ENCODE measurements at regions not wholly inside any gene's neighbourhood (a gene's known extent, or its start where the extent isn't known, plus 50 kb on each side); places are given as distances from the start of the nearest gene placed in this dataset.

- Histone ChIP-seq H2AFZ (ENCODE audit: low read length) (no peak overlapping the region), H3K79me1 (ENCODE audit: low read depth, low read length) (no peaks in the 10 kb centered on the region), H3K27me3 (ENCODE audit: control insufficient read depth in 3 of 3, insufficient read depth in 3 of 3, low read depth in 1 of 3, low read length in 3 of 3) (peaks cover 0 to 36% (median 0%) of the 10 kb centered on the region in 3 experiments), H2BK120ac (ENCODE audit: low read depth, low read length) (no peak overlapping the region), H3K9ac (ENCODE audit: low read depth, low read length, poor library complexity) (no peak overlapping the region), H3K4me2 (ENCODE audit: insufficient read depth, low read length, poor library complexity, severe bottlenecking) (no peak overlapping the region), H2AK5ac (ENCODE audit: low read depth, low read length) (no peak overlapping the region), H2BK15ac (ENCODE audit: low read length) (no peak overlapping the region), H4K91ac (ENCODE audit: low read depth, low read length, poor library complexity) (no peak overlapping the region), H3K4ac (ENCODE audit: low read length) (no peak overlapping the region), H3K27ac (replicated peaks; ENCODE audit: low read length) (no peak overlapping the region), H2BK12ac (ENCODE audit: low read length) (no peak overlapping the region), H3K14ac (ENCODE audit: low read length) (no peak overlapping the region), H3K4me3 (ENCODE audit: low read length in 2 of 2) (no peak overlapping the region), H3K9me3 (replicated peaks in 1 of 2; ENCODE audit: control insufficient read depth in 2 of 2, insufficient read depth in 1 of 2, low read depth in 1 of 2, low read length in 2 of 2) (no peaks in the 10 kb centered on the region), H3K18ac (ENCODE audit: low read length) (no peak overlapping the region), H3K23ac (ENCODE audit: low read depth, low read length, poor library complexity) (no peak overlapping the region), H3K36me3 (replicated peaks in 1 of 2; ENCODE audit: control insufficient read depth in 2 of 2, insufficient read depth in 2 of 2, low read length in 2 of 2) (no peaks in the 10 kb centered on the region), H4K8ac (ENCODE audit: low read depth, low read length) (no peak overlapping the region), H3K4me1 (ENCODE audit: control insufficient read depth in 2 of 2, insufficient read depth in 1 of 2, low read depth in 1 of 2, low read length in 2 of 2) (peaks cover 0 to 3% of the 10 kb centered on the region in 2 donors), H2BK5ac (ENCODE audit: low read length) (no peak overlapping the region)
- DNase-seq (ENCODE audit: low spot score) = no peak
- no CpG with 5 or more reads among the region's 7 CpGs for WGBS, 2 donors (ENCODE audit: extremely low coverage in 2 of 2, insufficient read length in 2 of 2, insufficient replicate concordance in 1 of 2)
These were observed 316.1 kb downstream of the LNPK start for GRCh38 chr2:175686002-175686401.

GRCh38 chr2:175684466-175684865, 317.6 kb downstream of the LNPK start:
- Histone ChIP-seq H3K27me3 (ENCODE audit: control insufficient read depth in 3 of 3, insufficient read depth in 3 of 3, low read depth in 1 of 3, low read length in 3 of 3) (peaks cover 0 to 34% (median 0%) of the 10 kb centered on the region in 3 experiments), H2BK5ac (ENCODE audit: low read length) (no peak overlapping the region)
- no CpG with 5 or more reads among the region's 4 CpGs for WGBS, 2 donors (ENCODE audit: extremely low coverage in 2 of 2, insufficient read length in 2 of 2, insufficient replicate concordance in 1 of 2)

GRCh38 chr2:175679728-175680127, 322.3 kb downstream of the LNPK start:
- Histone ChIP-seq H3K23ac (ENCODE audit: low read depth, low read length, poor library complexity) (no peak overlapping the region), H3K9ac (ENCODE audit: low read depth, low read length, poor library complexity) (no peak overlapping the region), H2BK12ac (ENCODE audit: low read length) (no peak overlapping the region), H3K18ac (ENCODE audit: low read length) (no peak overlapping the region), H3K9me3 (replicated peaks in 1 of 2; ENCODE audit: control insufficient read depth in 2 of 2, insufficient read depth in 1 of 2, low read depth in 1 of 2, low read length in 2 of 2) (no peaks in the 10 kb centered on the region), H2BK120ac (ENCODE audit: low read depth, low read length) (no peak overlapping the region), H3K4me3 (ENCODE audit: low read length in 2 of 2) (no peak overlapping the region), H2AK5ac (ENCODE audit: low read depth, low read length) (no peak overlapping the region), H2BK5ac (ENCODE audit: low read length) (no peak overlapping the region), H3K4me2 (ENCODE audit: insufficient read depth, low read length, poor library complexity, severe bottlenecking) (no peak overlapping the region), H3K4ac (ENCODE audit: low read length) (no peak overlapping the region), H4K8ac (ENCODE audit: low read depth, low read length) (no peak overlapping the region), H4K91ac (ENCODE audit: low read depth, low read length, poor library complexity) (no peak overlapping the region), H2BK15ac (ENCODE audit: low read length) (no peak overlapping the region), H3K27me3 (ENCODE audit: control insufficient read depth in 3 of 3, insufficient read depth in 3 of 3, low read depth in 1 of 3, low read length in 3 of 3) (peaks cover 0 to 11% (median 0%) of the 10 kb centered on the region in 3 experiments), H2AFZ (ENCODE audit: low read length) (no peak overlapping the region), H3K79me1 (ENCODE audit: low read depth, low read length) (no peaks in the 10 kb centered on the region), H3K27ac (replicated peaks; ENCODE audit: low read length) (no peak overlapping the region), H3K36me3 (replicated peaks in 1 of 2; ENCODE audit: control insufficient read depth in 2 of 2, insufficient read depth in 2 of 2, low read length in 2 of 2) (no peaks in the 10 kb centered on the region), H3K4me1 (ENCODE audit: control insufficient read depth in 2 of 2, insufficient read depth in 1 of 2, low read depth in 1 of 2, low read length in 2 of 2) (no peaks in the 10 kb centered on the region), H3K14ac (ENCODE audit: low read length) (no peak overlapping the region)
- no peak for DNase-seq (ENCODE audit: low spot score)
- WGBS, 2 donors (ENCODE audit: extremely low coverage in 2 of 2, insufficient read length in 2 of 2, insufficient replicate concordance in 1 of 2) = no CpG with 5 or more reads among the region's 2 CpGs

More at GRCh38 chr2:175684466-175684865, 317.6 kb downstream of the LNPK start:
- Histone ChIP-seq H3K27ac (replicated peaks; ENCODE audit: low read length) (no peak overlapping the region), H2BK120ac (ENCODE audit: low read depth, low read length) (no peak overlapping the region), H3K36me3 (replicated peaks in 1 of 2; ENCODE audit: control insufficient read depth in 2 of 2, insufficient read depth in 2 of 2, low read length in 2 of 2) (no peaks in the 10 kb centered on the region), H2BK15ac (ENCODE audit: low read length) (no peak overlapping the region), H3K4ac (ENCODE audit: low read length) (no peak overlapping the region), H3K9me3 (replicated peaks in 1 of 2; ENCODE audit: control insufficient read depth in 2 of 2, insufficient read depth in 1 of 2, low read depth in 1 of 2, low read length in 2 of 2) (no peaks in the 10 kb centered on the region), H3K4me1 (ENCODE audit: control insufficient read depth in 2 of 2, insufficient read depth in 1 of 2, low read depth in 1 of 2, low read length in 2 of 2) (peaks cover 0 to 3% of the 10 kb centered on the region in 2 donors), H3K9ac (ENCODE audit: low read depth, low read length, poor library complexity) (no peak overlapping the region), H3K79me1 (ENCODE audit: low read depth, low read length) (no peaks in the 10 kb centered on the region), H4K91ac (ENCODE audit: low read depth, low read length, poor library complexity) (no peak overlapping the region), H3K18ac (ENCODE audit: low read length) (no peak overlapping the region), H3K14ac (ENCODE audit: low read length) (no peak overlapping the region), H3K23ac (ENCODE audit: low read depth, low read length, poor library complexity) (no peak overlapping the region), H2BK12ac (ENCODE audit: low read length) (no peak overlapping the region), H4K8ac (ENCODE audit: low read depth, low read length) (no peak overlapping the region), H2AK5ac (ENCODE audit: low read depth, low read length) (no peak overlapping the region), H2AFZ (ENCODE audit: low read length) (no peak overlapping the region), H3K4me3 (ENCODE audit: low read length in 2 of 2) (no peak overlapping the region), H3K4me2 (ENCODE audit: insufficient read depth, low read length, poor library complexity, severe bottlenecking) (no peak overlapping the region)
- DNase-seq (ENCODE audit: low spot score) = no peak

- H2AK5ac ChIP-seq (ENCODE audit: low read depth, low read length) = no peak overlapping the region
- H2BK120ac ChIP-seq (ENCODE audit: low read depth, low read length) = no peak overlapping the region
- no peak overlapping the region for H2AFZ ChIP-seq (ENCODE audit: low read length)
- H3K27ac ChIP-seq (replicated peaks; ENCODE audit: low read length) = no peak overlapping the region
- H3K14ac ChIP-seq (ENCODE audit: low read length) = no peak overlapping the region
- H3K4me1 ChIP-seq (ENCODE audit: control insufficient read depth in 2 of 2, insufficient read depth in 1 of 2, low read depth in 1 of 2, low read length in 2 of 2) = no peaks in the 10 kb centered on the region
- no peak for DNase-seq (ENCODE audit: low spot score)
- H3K36me3 ChIP-seq (replicated peaks in 1 of 2; ENCODE audit: control insufficient read depth in 2 of 2, insufficient read depth in 2 of 2, low read length in 2 of 2) = no peaks in the 10 kb centered on the region
- H4K8ac ChIP-seq (ENCODE audit: low read depth, low read length) = no peak overlapping the region
- no peaks in the 10 kb centered on the region for H3K9me3 ChIP-seq (replicated peaks in 1 of 2; ENCODE audit: control insufficient read depth in 2 of 2, insufficient read depth in 1 of 2, low read depth in 1 of 2, low read length in 2 of 2)
- no CpG with 5 or more reads among the region's 4 CpGs for WGBS, 2 donors (ENCODE audit: extremely low coverage in 2 of 2, insufficient read length in 2 of 2, insufficient replicate concordance in 1 of 2)
- no peak overlapping the region for H3K18ac ChIP-seq (ENCODE audit: low read length)
- H3K4me3 ChIP-seq (ENCODE audit: low read length in 2 of 2) = no peak overlapping the region
- no peak overlapping the region for H2BK12ac ChIP-seq (ENCODE audit: low read length)
- H2BK15ac ChIP-seq (ENCODE audit: low read length) = no peak overlapping the region
- H3K27me3 ChIP-seq (ENCODE audit: control insufficient read depth in 3 of 3, insufficient read depth in 3 of 3, low read depth in 1 of 3, low read length in 3 of 3) = peaks cover 0 to 6% (median 0%) of the 10 kb centered on the region in 3 experiments
- H2BK5ac ChIP-seq (ENCODE audit: low read length) = no peak overlapping the region
- no peak overlapping the region for H3K4me2 ChIP-seq (ENCODE audit: insufficient read depth, low read length, poor library complexity, severe bottlenecking)
- no peak overlapping the region for H3K9ac ChIP-seq (ENCODE audit: low read depth, low read length, poor library complexity)
- no peak overlapping the region for H3K23ac ChIP-seq (ENCODE audit: low read depth, low read length, poor library complexity)
- no peak overlapping the region for H3K4ac ChIP-seq (ENCODE audit: low read length)
- no peaks in the 10 kb centered on the region for H3K79me1 ChIP-seq (ENCODE audit: low read depth, low read length)
- no peak overlapping the region for H4K91ac ChIP-seq (ENCODE audit: low read depth, low read length, poor library complexity)
These were observed 322.8 kb downstream of the LNPK start for GRCh38 chr2:175679231-175679630.

All from neuronal stem cell (in vitro differentiated cells).